HG03354 (cell line): ENCODE measurements at regions not wholly inside any gene's neighbourhood (a gene's known extent, or its start where the extent isn't known, plus 50 kb on each side); places are given as distances from the start of the nearest gene placed in this dataset.

Experiments used
- ATAC-seq: cut with Tn5 transposase; IDR thresholded peaks from one replicate; pipeline ENCODE4 v1.9.1; 2021; ENCODE audit warnings: mild to moderate bottlenecking; ENCODE audit not compliant: unreplicated experiment, poor library complexity, severe bottlenecking

GRCh38 chr2:128715360-128715759, 396.7 kb upstream of the HS6ST1 start:
- ATAC-seq = no peak

GRCh38 chr2:128716299-128716721, 397.6 kb upstream of the HS6ST1 start:
- no peak for ATAC-seq

- ATAC-seq = no peak
Measured at GRCh38 chr2:128717758-128718710, 399.4 kb upstream of the HS6ST1 start.

DNA sequence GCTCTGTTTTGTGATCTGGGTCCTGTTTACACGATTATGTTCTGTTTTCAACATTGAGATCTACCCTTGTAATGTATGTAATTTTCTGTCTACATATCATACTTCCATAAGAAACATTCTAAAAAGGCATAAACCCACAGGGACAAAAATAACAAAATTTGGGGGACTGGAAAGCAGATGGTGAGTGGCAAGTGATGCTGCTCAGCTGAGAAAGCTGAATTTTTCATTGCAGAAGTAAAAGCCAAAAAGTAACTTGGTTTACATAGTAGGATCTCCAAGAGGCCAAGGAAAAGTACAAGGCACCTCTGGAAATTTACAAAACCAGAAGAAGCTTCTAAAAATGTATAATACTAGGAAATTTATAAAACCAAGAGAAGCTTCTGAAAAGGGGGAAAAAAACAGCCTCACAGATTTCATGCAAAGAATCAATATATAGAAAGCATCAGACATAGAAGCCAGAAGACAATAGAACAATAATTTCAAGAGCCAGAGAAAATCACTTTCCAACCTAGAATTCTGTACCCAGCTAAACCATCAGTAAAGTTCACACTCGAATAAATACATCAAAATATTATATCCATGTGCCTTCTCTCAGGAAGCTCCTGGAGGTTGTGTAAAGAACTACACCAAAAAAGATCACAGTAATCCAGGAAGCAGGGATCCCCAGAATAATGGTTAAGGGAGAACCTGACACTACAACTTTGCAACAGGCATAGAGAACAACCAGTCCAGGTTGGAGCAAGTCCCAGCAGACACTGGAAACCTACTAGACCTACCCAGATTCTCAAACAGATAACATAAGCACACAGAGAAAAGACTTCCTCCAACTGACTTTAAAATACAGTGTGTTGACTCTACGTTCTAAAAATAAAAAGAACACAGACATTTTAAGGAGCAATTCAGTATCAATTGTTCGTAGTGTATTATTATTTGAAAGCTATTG, 401.7 kb upstream of the HS6ST1 start:
- ATAC-seq = no peak

DNA sequence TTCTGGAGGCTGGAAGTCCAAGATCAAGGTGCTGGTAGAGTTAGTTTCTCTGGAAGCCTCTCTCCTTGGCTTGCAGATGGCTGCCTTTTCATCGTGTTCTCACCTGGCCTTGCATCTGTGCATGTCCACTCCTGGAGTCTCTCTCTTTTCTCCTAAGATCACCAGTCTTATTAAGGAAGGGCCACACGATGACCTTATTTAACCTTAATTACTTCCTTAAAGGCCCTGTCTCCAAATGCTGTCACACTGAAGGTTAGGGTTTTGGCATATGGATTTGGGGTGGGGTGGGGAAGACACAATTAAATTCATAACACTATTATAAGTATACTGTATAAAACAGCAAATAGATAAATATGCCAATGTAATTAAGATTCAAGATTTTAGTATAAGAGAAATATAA, 402.4 kb upstream of the HS6ST1 start:
- no peak for ATAC-seq

GRCh38 chr2:128722489-128722888, 403.8 kb upstream of the HS6ST1 start:
- ATAC-seq = no peak

- no peak for ATAC-seq
Measured at GRCh38 chr2:128724547-128724946, 405.9 kb upstream of the HS6ST1 start.

GRCh38 chr2:128724972-128725371, 406.3 kb upstream of the HS6ST1 start:
- ATAC-seq = no peak

- ATAC-seq = no peak
Measured at GRCh38 chr2:128726236-128726635, 407.6 kb upstream of the HS6ST1 start.

- ATAC-seq = peak; percentile 46
Measured at GRCh38 chr2:128726911-128727310, 408.2 kb upstream of the HS6ST1 start.

DNA sequence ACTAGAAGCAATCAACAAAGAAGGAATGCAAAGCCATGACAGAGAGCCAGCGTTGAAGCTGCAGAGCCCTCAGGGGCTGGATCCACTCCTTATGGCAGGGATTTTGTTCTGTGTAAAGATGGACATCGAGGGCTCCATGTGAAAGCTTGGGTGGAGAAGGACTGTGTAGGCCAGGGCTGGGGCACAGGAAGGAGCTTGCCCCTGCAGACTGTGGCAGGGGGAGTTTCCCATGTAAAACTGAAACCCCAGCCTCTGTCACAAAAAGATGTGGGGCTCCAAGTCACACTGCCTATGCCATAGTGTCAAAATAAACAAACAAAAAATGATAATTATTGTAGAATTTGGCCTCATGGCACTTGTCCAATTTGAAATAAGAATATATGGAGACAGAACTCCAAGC, 408.7 kb upstream of the HS6ST1 start:
- peak; percentile 74 for ATAC-seq

DNA sequence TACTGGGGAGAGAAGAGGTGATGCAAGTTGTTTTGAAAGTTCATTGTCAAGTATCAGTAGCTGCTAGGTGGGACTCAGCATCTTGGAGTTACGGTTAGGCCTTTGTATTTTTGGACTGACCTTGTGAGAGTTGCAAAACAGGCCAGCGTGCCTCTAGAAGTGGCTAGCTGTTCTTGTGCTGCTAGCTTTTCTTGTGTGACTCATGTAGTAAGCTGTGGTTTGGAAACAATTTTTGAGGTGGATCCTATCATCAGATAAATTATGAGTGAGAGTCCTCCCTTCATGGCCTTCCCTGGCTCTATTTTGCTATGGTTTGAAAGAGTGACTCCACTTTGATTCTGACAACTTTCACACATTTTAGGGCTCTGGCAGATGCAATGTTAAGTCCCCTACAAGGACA, 409.2 kb upstream of the HS6ST1 start:
- peak; percentile 56 for ATAC-seq

DNA sequence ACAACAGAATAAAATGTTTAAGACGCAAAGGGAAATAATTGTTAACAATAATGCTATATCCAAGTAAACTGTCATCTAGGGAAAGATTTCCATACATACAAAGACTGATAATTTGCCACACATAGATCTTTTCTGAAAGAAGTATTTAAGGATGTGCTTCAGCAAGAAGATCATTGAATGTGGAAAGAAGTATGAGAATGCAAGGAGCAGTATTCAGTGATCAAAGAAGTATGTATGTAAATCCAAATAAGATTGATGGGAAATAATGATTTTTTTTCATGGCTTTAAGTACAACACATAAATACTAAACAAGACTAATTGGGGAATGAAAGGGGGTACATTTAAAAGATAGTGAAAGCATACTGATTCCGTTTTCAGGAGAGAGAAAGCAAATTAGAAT, 410.4 kb upstream of the HS6ST1 start:
- no peak for ATAC-seq

GRCh38 chr2:128731994-128732650, 413.5 kb upstream of the HS6ST1 start:
- no peak for ATAC-seq

GRCh38 chr2:128732976-128733431, 414.3 kb upstream of the HS6ST1 start:
- peak; percentile 53 for ATAC-seq

DNA sequence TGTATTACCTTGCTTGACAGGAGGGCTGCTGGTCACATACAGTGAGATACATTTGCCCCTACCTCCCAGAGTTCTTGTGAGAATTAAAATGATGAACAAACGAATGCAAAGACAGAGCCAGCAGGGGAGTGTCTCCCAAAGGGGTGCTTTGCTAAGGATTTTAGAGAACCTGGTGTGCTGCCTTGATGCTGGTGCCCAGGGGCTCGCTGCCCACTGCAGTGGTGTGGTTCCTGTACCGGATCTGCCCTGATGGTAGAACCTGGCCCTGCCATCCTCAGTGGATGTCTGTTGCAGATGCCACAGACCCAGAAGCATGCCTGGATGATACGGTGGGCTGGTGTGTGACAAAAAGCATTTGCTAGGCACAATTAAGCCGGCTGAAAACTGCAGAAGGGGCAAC, 414.8 kb upstream of the HS6ST1 start:
- no peak for ATAC-seq

- peak; percentile 61 for ATAC-seq
Measured at GRCh38 chr2:128734521-128735295, 416.0 kb upstream of the HS6ST1 start.

- ATAC-seq = no peak
Measured at GRCh38 chr2:128735296-128735960, 416.8 kb upstream of the HS6ST1 start.
